Glutamatergic neuron (in vitro differentiated cells): ENCODE measurements at regions not wholly inside any gene's neighbourhood (a gene's known extent, or its start where the extent isn't known, plus 50 kb on each side); places are given as distances from the start of the nearest gene placed in this dataset.

Experiments
- DNase-seq: peaks from one replicate; pipeline ENCODE4 v3.0.0; 2022
- H3K27ac Mint-ChIP-seq: one replicate; pipeline ENCODE4 v1.8.0; 2020; ENCODE audit warnings: mild to moderate bottlenecking, mixed read lengths, inconsistent platforms; ENCODE audit not compliant: unreplicated experiment
- H3K27me3 Mint-ChIP-seq: one replicate; pipeline ENCODE4 v1.8.0; 2020; ENCODE audit warnings: mild to moderate bottlenecking, moderate library complexity, mixed read lengths, inconsistent platforms; ENCODE audit not compliant: unreplicated experiment
- H3K36me3 Mint-ChIP-seq: one replicate; pipeline ENCODE4 v1.8.0; 2020; ENCODE audit warnings: mild to moderate bottlenecking, mixed read lengths, inconsistent platforms; ENCODE audit not compliant: unreplicated experiment
- H3K4me1 Mint-ChIP-seq: one replicate; pipeline ENCODE4 v1.8.0; 2020; ENCODE audit warnings: mild to moderate bottlenecking, low read depth, mixed read lengths, inconsistent platforms; ENCODE audit not compliant: unreplicated experiment
- H3K4me3 Mint-ChIP-seq: one replicate; pipeline ENCODE4 v1.8.0; 2020; ENCODE audit warnings: mild to moderate bottlenecking, mixed read lengths, inconsistent platforms; ENCODE audit not compliant: unreplicated experiment
- H3K9me3 Mint-ChIP-seq: one replicate; pipeline ENCODE4 v1.8.0; 2020; ENCODE audit warnings: mild to moderate bottlenecking, moderate library complexity, mixed read lengths, inconsistent platforms; ENCODE audit not compliant: unreplicated experiment
- TF ChIP-seq, protein P1 (sequence below): fragments of 200-600 bp; sonication (generic); IDR thresholded peaks from one replicate; pipeline ENCODE4 v1.5.0; 2021; ENCODE audit not compliant: partially characterized antibody, unreplicated experiment

DNA sequence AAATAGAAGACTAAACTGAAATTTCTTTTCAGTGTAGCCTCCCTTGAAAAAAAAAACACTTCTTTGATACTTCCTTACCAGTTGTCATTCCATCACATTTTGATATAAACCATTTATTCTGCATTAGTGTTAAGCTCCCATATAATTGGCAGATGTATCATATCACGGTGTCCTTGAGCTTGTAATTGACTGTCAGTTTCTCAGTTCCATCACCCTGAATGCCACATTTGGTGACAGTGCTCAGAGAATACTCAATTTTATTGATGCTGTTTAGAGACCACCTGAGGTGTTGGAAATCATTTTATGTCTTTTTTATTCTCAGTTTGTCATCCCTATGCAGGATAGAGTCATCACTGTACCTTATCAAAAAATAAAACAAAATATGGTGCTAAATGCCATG, 1528.2 kb downstream of the RAPGEF2 start:
- TF ChIP-seq, protein P1, sequence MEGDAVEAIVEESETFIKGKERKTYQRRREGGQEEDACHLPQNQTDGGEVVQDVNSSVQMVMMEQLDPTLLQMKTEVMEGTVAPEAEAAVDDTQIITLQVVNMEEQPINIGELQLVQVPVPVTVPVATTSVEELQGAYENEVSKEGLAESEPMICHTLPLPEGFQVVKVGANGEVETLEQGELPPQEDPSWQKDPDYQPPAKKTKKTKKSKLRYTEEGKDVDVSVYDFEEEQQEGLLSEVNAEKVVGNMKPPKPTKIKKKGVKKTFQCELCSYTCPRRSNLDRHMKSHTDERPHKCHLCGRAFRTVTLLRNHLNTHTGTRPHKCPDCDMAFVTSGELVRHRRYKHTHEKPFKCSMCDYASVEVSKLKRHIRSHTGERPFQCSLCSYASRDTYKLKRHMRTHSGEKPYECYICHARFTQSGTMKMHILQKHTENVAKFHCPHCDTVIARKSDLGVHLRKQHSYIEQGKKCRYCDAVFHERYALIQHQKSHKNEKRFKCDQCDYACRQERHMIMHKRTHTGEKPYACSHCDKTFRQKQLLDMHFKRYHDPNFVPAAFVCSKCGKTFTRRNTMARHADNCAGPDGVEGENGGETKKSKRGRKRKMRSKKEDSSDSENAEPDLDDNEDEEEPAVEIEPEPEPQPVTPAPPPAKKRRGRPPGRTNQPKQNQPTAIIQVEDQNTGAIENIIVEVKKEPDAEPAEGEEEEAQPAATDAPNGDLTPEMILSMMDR, result no peak
- H3K9me3 Mint-ChIP-seq, result peaks cover under 1% of the 10 kb centered on the region
- no peak for DNase-seq
- H3K27me3 Mint-ChIP-seq, result no peaks in the 10 kb centered on the region
- H3K4me1 Mint-ChIP-seq, result no peaks in the 10 kb centered on the region
- no peak overlapping the region for H3K4me3 Mint-ChIP-seq
- no peak overlapping the region for H3K27ac Mint-ChIP-seq
- H3K36me3 Mint-ChIP-seq, result no peaks in the 10 kb centered on the region

DNA sequence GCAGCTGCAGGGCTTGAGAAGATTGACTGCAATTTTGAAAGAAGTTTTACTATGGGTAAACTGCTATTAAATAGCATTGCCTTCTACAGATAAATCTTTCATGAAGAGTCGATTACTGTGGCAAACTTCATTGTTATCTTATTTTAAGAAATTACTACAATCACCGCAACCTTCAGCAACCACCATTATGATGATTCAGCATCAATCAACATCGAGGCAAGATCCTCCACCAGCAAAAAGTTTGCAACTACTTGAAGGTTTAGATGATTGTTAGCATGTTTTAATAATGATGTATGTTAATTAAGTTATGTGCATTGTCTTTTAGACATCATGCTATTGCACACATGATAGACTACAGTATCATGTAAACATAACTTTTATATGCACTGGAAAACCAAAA, 1511.0 kb downstream of the FSTL5 start:
- Mint-ChIP-seq H3K9me3 (no peaks in the 10 kb centered on the region), H3K27me3 (no peaks in the 10 kb centered on the region), H3K36me3 (peaks cover 6% of the 10 kb centered on the region), H3K27ac (no peak overlapping the region), H3K4me1 (no peaks in the 10 kb centered on the region), H3K4me3 (no peak overlapping the region)
- TF ChIP-seq, protein P1, result no peak
- no peak for DNase-seq

DNA sequence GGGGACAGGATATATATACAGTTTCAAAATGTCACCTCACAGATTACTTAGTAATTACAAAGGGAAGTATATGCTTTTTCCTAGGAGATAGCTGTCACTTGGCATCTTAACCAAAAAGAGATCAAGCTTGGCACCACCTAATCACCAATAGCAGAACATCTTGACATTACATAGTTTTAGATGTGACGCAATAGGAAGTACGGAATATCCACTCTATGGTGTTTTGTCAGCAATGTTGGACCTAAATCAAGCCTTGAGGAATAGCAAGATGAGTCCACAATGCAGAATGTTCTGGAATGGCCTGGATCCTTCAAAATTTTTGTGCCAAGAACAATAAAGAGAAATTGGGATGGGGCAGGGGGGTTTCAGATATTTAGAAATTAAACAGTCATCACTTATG, 1488.2 kb downstream of the FSTL5 start:
- no peaks in the 10 kb centered on the region for H3K4me1 Mint-ChIP-seq
- no peak overlapping the region for H3K27ac Mint-ChIP-seq
- no peak for DNase-seq
- H3K9me3 Mint-ChIP-seq, result no peaks in the 10 kb centered on the region
- TF ChIP-seq, protein P1, result no peak
- H3K36me3 Mint-ChIP-seq, result no peaks in the 10 kb centered on the region
- no peaks in the 10 kb centered on the region for H3K27me3 Mint-ChIP-seq
- H3K4me3 Mint-ChIP-seq, result no peak overlapping the region

DNA sequence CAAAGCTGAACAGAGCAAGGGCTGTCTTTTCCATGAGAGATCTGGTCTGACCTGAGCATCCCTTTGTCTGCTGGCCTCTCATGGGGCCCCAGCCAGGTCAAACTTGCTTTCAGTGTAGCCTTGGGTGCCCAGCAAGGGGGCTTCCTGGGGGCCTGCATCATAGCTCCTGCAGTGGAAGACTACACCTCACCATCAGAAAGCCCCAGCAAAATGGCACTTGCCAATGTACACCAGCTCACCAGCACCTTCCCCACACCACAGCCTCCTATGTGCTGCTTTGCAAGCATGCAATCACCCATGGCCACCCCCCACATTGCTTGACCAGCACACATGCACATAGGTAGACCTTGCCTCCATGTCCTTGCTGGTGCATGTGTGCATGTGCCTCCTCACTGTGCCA, 1478.1 kb downstream of the FSTL5 start:
- H3K27me3 Mint-ChIP-seq, result no peaks in the 10 kb centered on the region

DNA sequence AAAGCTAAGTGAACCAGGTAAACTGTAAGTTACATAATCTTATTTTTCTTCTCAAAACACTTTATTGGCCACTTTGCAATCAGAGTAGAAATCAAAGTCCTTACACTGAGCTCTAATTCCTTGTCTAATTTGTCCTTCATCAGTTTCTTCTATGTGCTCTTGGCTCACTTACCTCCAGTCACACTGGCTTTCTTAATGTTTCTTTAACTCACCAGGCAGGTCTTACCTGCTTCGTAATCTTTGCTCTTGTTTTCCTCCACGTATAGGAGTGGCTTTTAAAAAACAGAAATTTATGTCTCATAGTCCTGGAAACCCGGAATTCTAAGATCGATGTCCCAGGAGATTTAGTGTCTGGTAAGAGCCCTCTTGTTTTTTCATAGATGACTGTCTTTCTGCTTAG, 1462.1 kb downstream of the FSTL5 start:
- H3K36me3 Mint-ChIP-seq, result no peaks in the 10 kb centered on the region
- H3K4me1 Mint-ChIP-seq, result no peaks in the 10 kb centered on the region
- peaks cover 1% of the 10 kb centered on the region for H3K9me3 Mint-ChIP-seq
- TF ChIP-seq, protein P1, result no peak
- H3K4me3 Mint-ChIP-seq, result no peak overlapping the region
- no peaks in the 10 kb centered on the region for H3K27me3 Mint-ChIP-seq
- no peak overlapping the region for H3K27ac Mint-ChIP-seq
- no peak for DNase-seq

More for the DNA sequence above, 1478.1 kb downstream of the FSTL5 start:
- H3K4me1 Mint-ChIP-seq, result no peaks in the 10 kb centered on the region
- H3K9me3 Mint-ChIP-seq, result peaks cover 1% of the 10 kb centered on the region
- TF ChIP-seq, protein P1, result no peak
- DNase-seq, result no peak
- H3K27ac Mint-ChIP-seq, result no peak overlapping the region
- no peak overlapping the region for H3K4me3 Mint-ChIP-seq
- no peaks in the 10 kb centered on the region for H3K36me3 Mint-ChIP-seq
